ENCODE measurements at regions not wholly inside any gene's neighbourhood (a gene's known extent, or its start where the extent isn't known, plus 50 kb on each side); places are given as distances from the start of the nearest gene placed in this dataset.

GRCh38 chr2:147530033-147530432 lies 314.8 kb upstream of the ACVR2A start:
- no peaks in the 10 kb centered on the region for H3K79me1 ChIP-seq (ENCODE audit: insufficient read depth, low read depth, low read length, poor library complexity, severe bottlenecking)
- DNase-seq = no peak
- WGBS (ENCODE audit: extremely low coverage, insufficient read length, low lambda C conversion rate) = no CpG with 5 or more reads among the region's 3 CpGs

More at GRCh38 chr2:147530033-147530432, 314.8 kb upstream of the ACVR2A start:
- H4K20me1 ChIP-seq (ENCODE audit: control insufficient read depth, insufficient read depth, insufficient read length) = no peaks in the 10 kb centered on the region
- H4K8ac ChIP-seq (replicated peaks; ENCODE audit: insufficient read length, low read depth, low read length) = no peak overlapping the region
- no peak overlapping the region for H4K91ac ChIP-seq (ENCODE audit: insufficient read length, low read depth, low read length)
- H2BK15ac ChIP-seq (ENCODE audit: low read depth, low read length) = no peak overlapping the region
- no peak overlapping the region for H3K14ac ChIP-seq (ENCODE audit: insufficient read depth, low read length)
- no peaks in the 10 kb centered on the region for H3K27me3 ChIP-seq (ENCODE audit: insufficient read depth, low read length)
- H2BK120ac ChIP-seq (ENCODE audit: low read depth, low read length, poor library complexity, severe bottlenecking) = no peak overlapping the region
- no peak overlapping the region for H3K4ac ChIP-seq (ENCODE audit: low read depth, low read length)
- H3K79me2 ChIP-seq (ENCODE audit: insufficient read depth, low read length) = no peaks in the 10 kb centered on the region
- no peaks in the 10 kb centered on the region for H3K9me3 ChIP-seq (ENCODE audit: control insufficient read depth, low read depth, low read length)
- H3K23me2 ChIP-seq (ENCODE audit: insufficient read length, low read depth, low read length, poor library complexity, severe bottlenecking) = no peaks in the 10 kb centered on the region
- no peak overlapping the region for H4K5ac ChIP-seq (ENCODE audit: insufficient read length, low read depth, low read length)
- no peak overlapping the region for H3K56ac ChIP-seq (ENCODE audit: insufficient read length, low read depth, low read length)
- H3K36me3 Mint-ChIP-seq (ENCODE audit: insufficient read depth in 1 of 3, low read depth in 3 of 3) = no peaks in the 10 kb centered on the region
- no peak overlapping the region for H3K27ac Mint-ChIP-seq
- TF ChIP-seq, protein P1, sequence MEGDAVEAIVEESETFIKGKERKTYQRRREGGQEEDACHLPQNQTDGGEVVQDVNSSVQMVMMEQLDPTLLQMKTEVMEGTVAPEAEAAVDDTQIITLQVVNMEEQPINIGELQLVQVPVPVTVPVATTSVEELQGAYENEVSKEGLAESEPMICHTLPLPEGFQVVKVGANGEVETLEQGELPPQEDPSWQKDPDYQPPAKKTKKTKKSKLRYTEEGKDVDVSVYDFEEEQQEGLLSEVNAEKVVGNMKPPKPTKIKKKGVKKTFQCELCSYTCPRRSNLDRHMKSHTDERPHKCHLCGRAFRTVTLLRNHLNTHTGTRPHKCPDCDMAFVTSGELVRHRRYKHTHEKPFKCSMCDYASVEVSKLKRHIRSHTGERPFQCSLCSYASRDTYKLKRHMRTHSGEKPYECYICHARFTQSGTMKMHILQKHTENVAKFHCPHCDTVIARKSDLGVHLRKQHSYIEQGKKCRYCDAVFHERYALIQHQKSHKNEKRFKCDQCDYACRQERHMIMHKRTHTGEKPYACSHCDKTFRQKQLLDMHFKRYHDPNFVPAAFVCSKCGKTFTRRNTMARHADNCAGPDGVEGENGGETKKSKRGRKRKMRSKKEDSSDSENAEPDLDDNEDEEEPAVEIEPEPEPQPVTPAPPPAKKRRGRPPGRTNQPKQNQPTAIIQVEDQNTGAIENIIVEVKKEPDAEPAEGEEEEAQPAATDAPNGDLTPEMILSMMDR (conservative IDR thresholded peaks at IDR 0.05) = no peak
- peaks cover 3 to 6% of the 10 kb centered on the region in 2 experiments; a peak in 1 of 4 replicates for H3K4me1 Mint-ChIP-seq
- H2BK12ac ChIP-seq (ENCODE audit: insufficient read length, low read depth, low read length) = no peak overlapping the region
- H3K23ac ChIP-seq (ENCODE audit: insufficient read length, low read depth, low read length) = no peak overlapping the region
- H2AK5ac ChIP-seq (ENCODE audit: insufficient read length, low read length) = no peak overlapping the region
- H3K9ac ChIP-seq (ENCODE audit: extremely low read depth, insufficient read length, low read length) = no peak overlapping the region
- H2AFZ ChIP-seq (ENCODE audit: low read length) = no peak overlapping the region
- no peaks in the 10 kb centered on the region for H3K27me3 Mint-ChIP-seq (ENCODE audit: low read depth)
- H3K9me3 Mint-ChIP-seq = no peaks in the 10 kb centered on the region
- no peak overlapping the region for H3K4me2 ChIP-seq (ENCODE audit: insufficient read depth, insufficient read length, low read length)
- no peak overlapping the region for H3T11ph ChIP-seq (ENCODE audit: low read length)
- no peak overlapping the region for H2BK20ac ChIP-seq (ENCODE audit: low read depth, low read length, poor library complexity, severe bottlenecking)
- H3K4me1 ChIP-seq (ENCODE audit: insufficient read depth, low read length) = no peaks in the 10 kb centered on the region
- no peak overlapping the region for H2BK5ac ChIP-seq (ENCODE audit: insufficient read length, low read length)
- H3K18ac ChIP-seq (ENCODE audit: insufficient read length, low read depth, low read length) = no peak overlapping the region
- no peak overlapping the region for H3K4me3 Mint-ChIP-seq
- H3K27ac ChIP-seq (ENCODE audit: insufficient read length, low read depth, low read length) = no peak overlapping the region
